Spleen (tissue), 11 donors: ENCODE measurements at regions not wholly inside any gene's neighbourhood (a gene's known extent, or its start where the extent isn't known, plus 50 kb on each side); places are given as distances from the start of the nearest gene placed in this dataset.

Experiments used
- DNase-seq: peaks from one replicate; pipeline ENCODE4 v3.0.0-alpha.2; 2020
- H3K27ac ChIP-seq, 8 donors: fragments of 200-600 bp; sonication (generic) in 7 of 8; 1 replicate in 4 of 8; 2 replicates in 4 of 8; pipeline versions ENCODE4 v1.5.0 to v1.8.0; 2016 to 2021; ENCODE audit warnings: inconsistent platforms in 4 of 8, mild to moderate bottlenecking in 4 of 8, moderate library complexity in 1 of 8
- H3K27me3 ChIP-seq, 7 donors: fragments of 200-600 bp; sonication (generic) in 6 of 7; replicated peaks in 1 of 7; 1 replicate in 4 of 7; 2 replicates in 3 of 7; pipeline versions ENCODE4 v1.5.0 to v1.8.0; 2016 to 2021; ENCODE audit warnings: inconsistent platforms in 3 of 7, mild to moderate bottlenecking in 1 of 7
- H3K36me3 ChIP-seq, 6 donors: fragments of 200-600 bp; sonication (generic) in 5 of 6; 1 replicate in 4 of 6; 2 replicates in 2 of 6; pipeline versions ENCODE4 v1.5.0 to v1.8.0; 2016 to 2021; ENCODE audit warnings: inconsistent platforms in 2 of 6
- H3K4me1 ChIP-seq, 6 donors: fragments of 200-600 bp; sonication (generic) in 5 of 6; 1 replicate in 3 of 6; 2 replicates in 3 of 6; pipeline versions ENCODE4 v1.5.0 to v1.8.0; 2016 to 2021; ENCODE audit warnings: inconsistent platforms in 3 of 6
- H3K4me3 ChIP-seq, 8 donors: fragments of 200-600 bp; sonication (generic) in 7 of 8; 1 replicate in 4 of 8; 2 replicates in 4 of 8; pipeline versions ENCODE4 v1.5.0 to v1.8.0; 2016 to 2021; ENCODE audit warnings: inconsistent platforms in 4 of 8, mild to moderate bottlenecking in 4 of 8, moderate library complexity in 2 of 8
- H3K9me3 ChIP-seq, 8 donors: fragments of 200-600 bp; sonication (generic) in 7 of 8; 1 replicate in 4 of 8; 2 replicates in 4 of 8; pipeline versions ENCODE4 v1.5.0 to v1.8.0; 2016 to 2021; ENCODE audit warnings: inconsistent platforms in 4 of 8
- CTCF ChIP-seq, 11 experiments: fragments of 200-600 bp in 7 of 11; fragments of 450-650 bp in 4 of 11; sonication (generic) in 4 of 11; IDR thresholded peaks in 8 of 11; conservative IDR thresholded peaks in 3 of 11; 1 replicate in 7 of 11; 2 replicates in 4 of 11; pipeline versions ENCODE4 v1.4.0 to v1.8.0; 2016 to 2021; ENCODE audit warnings: antibody characterized with exemption in 11 of 11, inconsistent platforms in 4 of 11, mild to moderate bottlenecking in 1 of 11
- POLR2A ChIP-seq, 3 donors: fragments of 450-650 bp; IDR thresholded peaks; one replicate each; pipeline ENCODE4 v1.5.1; 2017; ENCODE audit warnings: antibody characterized with exemption in 3 of 3, mild to moderate bottlenecking in 1 of 3
- POLR2AphosphoS5 ChIP-seq, 3 donors: sonication (generic); formaldehyde crosslinking; IDR thresholded peaks; one replicate each; pipeline ENCODE4 v1.5.1; 2017; ENCODE audit warnings: antibody characterized with exemption in 3 of 3
- WGBS, 5 donors: extraction: QIAGEN DNeasy Blood & Tissue Kit in 3 of 5; methylation state at CpG; one replicate each; pipeline versions ENCODE4 v1.1.5 to v1.1.7; 2013 to 2018; 5-methylcytosine and 5-hydroxymethylcytosine counted together
- intact Hi-C: fragments of 100-400 bp; cut with DNase I; formaldehyde crosslinking; loops from one replicate; pipeline ENCODE4 v1.15.0; 2023; ENCODE audit warnings: low total_unique reads
- donor health status: healthy with polysubstance abuse.
- donor health status: DM: no; HTN: no; CAD: no; lungs with moderate emphysema.
- donor health status: DM: no; HTN: no; CAD: no.
- donor health status: Bipolar disorder and iron deficiency.
- donor health status: healthy.
- donor health status: DM: no; HTN: no; CAD: no.
- donor health status: DM: yes; HTN: yes; CAD: no.

DNA sequence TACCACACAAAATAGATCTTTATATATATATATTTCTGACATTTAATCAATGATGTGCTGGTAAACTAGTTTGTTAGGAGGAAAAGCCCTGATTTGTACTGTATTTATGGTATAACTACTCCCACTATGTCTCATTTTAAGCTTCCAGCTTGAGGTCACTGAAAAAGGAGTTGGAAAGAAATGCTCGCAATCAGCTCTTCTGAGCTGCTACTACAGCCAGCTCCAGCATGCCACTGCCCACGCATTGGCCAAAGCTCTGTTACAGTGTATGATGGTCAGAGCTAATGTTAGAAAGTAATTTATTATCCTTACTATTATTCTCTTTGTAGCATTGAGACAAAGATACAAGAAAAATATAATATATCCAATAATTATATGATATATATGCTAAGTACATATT is 55.0 kb upstream of the PCED1B start:
- no peaks in the 10 kb centered on the region for H3K36me3 ChIP-seq
- H3K4me1 ChIP-seq, result no peaks in the 10 kb centered on the region
- intact Hi-C loops, result loop anchor here (5.0 kb wide), 1 partner anchor 682 kb away; no protein-coding TSS in a partner anchor
- no peak overlapping the region for H3K27ac ChIP-seq
- TF ChIP-seq POLR2AphosphoS5 (IDR thresholded peaks at IDR 0.05) (no peak), CTCF (IDR thresholded peaks at IDR 0.05 in 8 of 11, conservative IDR thresholded peaks at IDR 0.05 in 3 of 11) (no peak), POLR2A (IDR thresholded peaks at IDR 0.05) (no peak)
- WGBS, 5 donors, result 68 to 91% (median 81%) methylated on average over 2 of the region's 2 CpGs
- H3K27me3 ChIP-seq, result no peaks in the 10 kb centered on the region
- no peak overlapping the region for H3K4me3 ChIP-seq
- no peaks in the 10 kb centered on the region for H3K9me3 ChIP-seq
- DNase-seq, result no peak

DNA sequence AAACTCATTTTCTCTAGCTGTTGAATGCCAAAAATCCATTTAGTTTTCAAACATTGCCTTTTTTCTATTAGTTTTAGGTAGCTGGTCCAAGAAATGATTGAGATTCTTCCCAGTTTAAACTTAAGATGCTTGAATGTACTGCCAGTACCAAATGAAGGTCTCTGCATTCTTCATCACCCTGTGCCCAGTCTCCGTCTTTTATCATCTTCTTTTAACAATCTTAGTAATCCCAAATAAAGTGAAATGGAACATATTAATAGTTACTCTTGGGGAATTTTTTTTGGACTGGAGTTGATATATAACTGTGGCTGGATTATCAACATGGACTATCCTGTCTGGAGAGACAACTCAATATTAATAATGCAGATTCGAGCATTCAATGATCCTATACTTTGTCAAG is 54.1 kb upstream of the PCED1B start:
- Histone ChIP-seq H3K27me3 (no peaks in the 10 kb centered on the region), H3K36me3 (no peaks in the 10 kb centered on the region), H3K27ac (no peak overlapping the region), H3K4me3 (no peak overlapping the region), H3K4me1 (no peaks in the 10 kb centered on the region), H3K9me3 (no peaks in the 10 kb centered on the region)
- intact Hi-C loops, result no loop called here
- WGBS, 5 donors, result 72 to 91% (median 88%) methylated on average over 2 of the region's 2 CpGs
- DNase-seq, result no peak
- TF ChIP-seq CTCF (IDR thresholded peaks at IDR 0.05 in 8 of 11, conservative IDR thresholded peaks at IDR 0.05 in 3 of 11) (no peak), POLR2A (IDR thresholded peaks at IDR 0.05) (no peak), POLR2AphosphoS5 (IDR thresholded peaks at IDR 0.05) (no peak)

DNA sequence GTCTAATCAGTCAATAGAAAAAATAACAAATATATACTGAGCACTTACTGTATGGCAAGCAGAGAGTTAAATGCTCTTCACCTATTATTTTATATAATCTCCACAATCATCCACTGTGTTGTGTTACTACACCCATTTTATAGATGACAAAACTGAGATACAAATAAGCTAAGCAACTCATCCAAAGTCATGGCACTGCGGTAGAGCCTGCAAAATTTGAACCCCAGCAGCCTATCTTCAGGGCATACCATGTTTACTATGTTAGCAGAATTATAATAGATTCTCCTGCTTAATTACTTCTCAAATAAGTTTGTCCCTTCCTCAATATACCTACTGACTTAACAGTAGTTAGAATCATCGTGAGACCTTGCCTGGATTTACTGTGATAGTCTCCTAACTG is 53.6 kb upstream of the PCED1B start:
- no peak for TF ChIP-seq POLR2AphosphoS5 (IDR thresholded peaks at IDR 0.05)
- no peak for TF ChIP-seq POLR2A (IDR thresholded peaks at IDR 0.05)
- no peak for TF ChIP-seq CTCF (IDR thresholded peaks at IDR 0.05 in 8 of 11, conservative IDR thresholded peaks at IDR 0.05 in 3 of 11)
- no peak overlapping the region for H3K4me3 ChIP-seq

DNA sequence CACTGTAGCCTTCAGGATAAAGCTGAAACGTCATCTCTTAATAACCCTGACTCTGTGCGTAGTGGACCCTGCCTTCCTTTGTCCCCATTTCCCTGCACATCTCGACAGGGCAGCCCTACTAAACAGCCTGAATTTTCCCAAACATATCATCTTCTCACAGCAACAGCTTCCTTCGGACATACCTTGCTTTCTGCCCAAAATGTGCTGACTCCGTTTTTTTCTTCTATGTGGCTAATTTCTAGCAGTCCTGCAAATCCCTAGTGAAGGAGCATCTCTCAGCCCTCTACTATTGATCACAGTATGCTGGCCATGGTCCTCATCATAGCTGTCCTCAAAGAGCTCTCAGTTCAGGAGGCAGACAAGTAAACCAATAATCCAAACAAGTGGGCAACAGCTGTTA is 53.1 kb upstream of the PCED1B start:
- no peak for TF ChIP-seq POLR2A (IDR thresholded peaks at IDR 0.05)
- TF ChIP-seq POLR2AphosphoS5 (IDR thresholded peaks at IDR 0.05), result no peak
- TF ChIP-seq CTCF (IDR thresholded peaks at IDR 0.05 in 8 of 11, conservative IDR thresholded peaks at IDR 0.05 in 3 of 11), result no peak
- 78 to 88% (median 79%) methylated on average over 5 of the region's 5 CpGs for WGBS, 5 donors
- no peak for DNase-seq
- no peaks in the 10 kb centered on the region for H3K27me3 ChIP-seq
- intact Hi-C loops, result no loop called here
- H3K36me3 ChIP-seq, result no peaks in the 10 kb centered on the region
- H3K9me3 ChIP-seq, result no peaks in the 10 kb centered on the region
- no peak overlapping the region for H3K27ac ChIP-seq
- H3K4me3 ChIP-seq, result no peak overlapping the region
- H3K4me1 ChIP-seq, result no peaks in the 10 kb centered on the region

More for the DNA sequence above, 53.6 kb upstream of the PCED1B start:
- no peaks in the 10 kb centered on the region for H3K9me3 ChIP-seq
- H3K27me3 ChIP-seq, result no peaks in the 10 kb centered on the region
- intact Hi-C loops, result no loop called here
- no peaks in the 10 kb centered on the region for H3K36me3 ChIP-seq
- H3K27ac ChIP-seq, result no peak overlapping the region
- H3K4me1 ChIP-seq, result no peaks in the 10 kb centered on the region
- no peak for DNase-seq
- WGBS, 5 donors, result 89 to 97% (median 93%) methylated on average over 2 of the region's 2 CpGs
